ENCODE measurements at regions not wholly inside any gene's neighbourhood (a gene's known extent, or its start where the extent isn't known, plus 50 kb on each side); places are given as distances from the start of the nearest gene placed in this dataset.
A peak's percentile ranks its signal among the peaks of the same experiment; 100 is the strongest.

DNA sequence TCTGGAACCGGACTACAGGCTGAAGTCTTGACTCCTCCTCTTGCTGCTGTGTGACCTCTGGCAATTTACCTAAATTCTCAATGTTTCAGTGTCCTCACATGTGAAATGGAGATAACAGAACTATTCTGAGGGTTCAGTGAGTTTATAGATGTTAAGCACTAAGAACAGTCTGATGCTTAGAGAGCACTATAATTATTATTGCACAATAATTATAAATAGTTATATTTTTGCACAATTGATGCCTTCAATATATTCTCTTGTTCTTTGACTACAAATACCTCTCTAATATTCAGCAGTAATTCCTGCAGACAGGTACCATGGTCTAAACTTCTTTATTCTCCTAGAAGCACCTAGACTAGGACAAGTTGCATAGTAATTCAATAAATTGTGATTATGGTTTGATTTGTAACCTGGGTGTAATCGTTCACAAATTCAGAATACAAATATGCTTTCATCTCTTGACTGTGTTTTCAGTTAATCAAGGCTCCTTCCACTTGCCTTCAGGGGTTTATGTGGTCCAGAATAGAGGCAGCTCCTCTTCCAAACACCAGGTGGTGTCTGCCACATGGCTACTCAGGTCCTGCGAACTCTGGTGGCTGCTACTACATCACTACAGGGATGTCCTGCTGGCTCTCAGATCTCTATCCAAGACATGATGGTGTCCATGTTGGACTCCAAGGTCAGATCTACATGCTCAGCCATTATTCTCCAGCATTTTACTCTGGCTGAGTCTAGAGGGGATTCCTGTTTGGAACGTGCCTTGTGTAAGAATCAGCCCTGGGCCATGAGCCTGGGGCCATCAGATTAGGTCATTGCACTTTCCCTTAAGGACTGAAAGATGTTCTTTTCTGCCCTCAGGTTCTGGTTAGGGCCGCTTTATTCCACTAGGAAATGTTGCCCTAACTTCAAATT lies 103.4 kb downstream of the QRFPR start:
- Mint-ChIP-seq H3K9me3 (no peaks in the 10 kb centered on the region), H3K36me3 (no peaks in the 10 kb centered on the region), H3K27me3 (peaks cover 14% of the 10 kb centered on the region), H3K4me1 (no peaks in the 10 kb centered on the region), H3K27ac (no peak overlapping the region), H3K4me3 (no peak overlapping the region)
- ATAC-seq = no peak

DNA sequence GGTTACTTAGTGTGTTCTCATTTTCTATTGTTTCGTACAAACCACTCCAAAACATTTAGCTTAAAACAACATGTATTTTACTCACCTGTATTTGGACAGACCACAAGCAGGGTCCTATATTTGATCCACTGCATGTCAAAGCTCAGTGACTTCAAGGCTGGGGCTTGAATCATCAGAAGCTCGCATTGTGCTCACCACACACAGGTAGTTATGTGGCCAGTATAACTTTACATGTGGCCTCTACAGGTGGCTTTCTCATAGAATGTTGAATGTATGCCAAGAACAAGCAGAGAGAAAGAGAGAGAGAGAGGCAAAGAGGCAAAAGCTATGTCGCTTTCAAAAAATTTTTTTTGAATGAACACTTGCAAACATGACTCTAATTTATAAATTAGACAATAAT lies 107.6 kb downstream of the QRFPR start:
- Mint-ChIP-seq H3K4me1 (no peaks in the 10 kb centered on the region), H3K4me3 (no peak overlapping the region), H3K27me3 (peaks cover 14% of the 10 kb centered on the region), H3K27ac (no peak overlapping the region), H3K36me3 (no peaks in the 10 kb centered on the region), H3K9me3 (no peaks in the 10 kb centered on the region)
- no peak for ATAC-seq

DNA sequence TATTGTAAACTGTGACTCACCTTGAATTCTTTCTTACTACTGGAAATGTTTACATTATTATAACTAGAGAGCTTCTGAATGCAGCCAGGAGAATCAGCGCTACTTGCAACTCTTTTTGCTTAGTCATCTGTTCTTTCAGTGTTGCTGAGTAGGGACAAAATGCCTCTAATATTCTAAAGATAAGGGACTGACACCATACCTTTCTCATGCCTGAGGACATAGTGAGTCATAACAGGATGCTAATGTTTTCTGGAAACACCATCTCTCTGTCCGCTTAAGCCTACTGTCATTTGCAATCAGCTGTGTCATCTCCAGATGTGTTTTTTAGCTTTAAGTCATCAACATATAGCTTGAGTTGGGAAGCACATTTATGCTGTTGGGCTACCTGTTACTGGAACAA lies 108.3 kb downstream of the QRFPR start:
- H3K9me3 Mint-ChIP-seq = no peaks in the 10 kb centered on the region
- ATAC-seq = no peak
- no peak overlapping the region for H3K27ac Mint-ChIP-seq
- H3K4me1 Mint-ChIP-seq = no peaks in the 10 kb centered on the region
- H3K27me3 Mint-ChIP-seq = peaks cover 14% of the 10 kb centered on the region
- H3K4me3 Mint-ChIP-seq = no peak overlapping the region
- H3K36me3 Mint-ChIP-seq = no peaks in the 10 kb centered on the region

DNA sequence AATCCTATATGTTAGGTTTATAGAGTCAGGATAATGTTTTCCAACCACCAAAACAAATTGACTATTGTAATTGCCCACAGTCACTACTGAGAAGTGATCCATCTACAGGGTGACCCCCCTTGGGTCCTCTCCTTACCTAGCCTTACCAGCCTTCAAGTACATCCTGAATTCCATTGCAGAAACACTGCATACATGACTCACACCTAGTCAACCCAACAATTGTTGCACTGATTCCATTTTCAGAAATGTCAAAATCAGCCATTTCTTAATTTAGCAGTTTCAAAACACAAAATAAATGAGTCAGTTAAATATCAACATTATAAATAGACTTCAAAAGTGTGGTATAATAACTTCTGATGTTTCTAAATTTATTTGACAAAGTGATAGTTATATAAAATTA lies 106.3 kb upstream of the TNIP3 start:
- peaks cover 7% of the 10 kb centered on the region for H3K27me3 Mint-ChIP-seq

DNA sequence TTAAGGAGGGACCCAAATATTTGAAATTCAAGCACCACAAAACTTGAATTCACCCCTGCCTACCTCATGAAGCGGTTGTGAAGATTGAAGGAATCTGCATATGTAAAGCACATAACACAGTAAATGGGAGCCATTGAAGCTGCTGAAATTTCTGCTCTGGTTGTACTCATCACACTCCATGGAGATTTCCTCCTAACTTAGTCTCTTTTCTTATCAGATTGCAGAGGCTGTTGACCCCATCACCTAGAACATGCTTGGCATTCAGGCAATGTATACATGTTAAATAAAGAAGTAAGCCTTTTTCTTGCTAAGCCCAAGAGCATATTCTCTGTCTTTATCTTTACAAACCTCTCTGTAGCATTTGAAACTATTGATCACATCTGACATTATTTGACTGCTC lies 104.9 kb upstream of the TNIP3 start:
- H3K27ac Mint-ChIP-seq = no peak overlapping the region
- no peaks in the 10 kb centered on the region for H3K9me3 Mint-ChIP-seq
- H3K36me3 Mint-ChIP-seq = no peaks in the 10 kb centered on the region
- H3K27me3 Mint-ChIP-seq = no peaks in the 10 kb centered on the region
- no peak for ATAC-seq
- no peak overlapping the region for H3K4me3 Mint-ChIP-seq
- H3K4me1 Mint-ChIP-seq = no peaks in the 10 kb centered on the region

More for the DNA sequence above, 106.3 kb upstream of the TNIP3 start:
- no peaks in the 10 kb centered on the region for H3K9me3 Mint-ChIP-seq
- H3K4me1 Mint-ChIP-seq = no peaks in the 10 kb centered on the region
- no peak overlapping the region for H3K4me3 Mint-ChIP-seq
- no peak overlapping the region for H3K27ac Mint-ChIP-seq
- ATAC-seq = no peak
- H3K36me3 Mint-ChIP-seq = no peaks in the 10 kb centered on the region

DNA sequence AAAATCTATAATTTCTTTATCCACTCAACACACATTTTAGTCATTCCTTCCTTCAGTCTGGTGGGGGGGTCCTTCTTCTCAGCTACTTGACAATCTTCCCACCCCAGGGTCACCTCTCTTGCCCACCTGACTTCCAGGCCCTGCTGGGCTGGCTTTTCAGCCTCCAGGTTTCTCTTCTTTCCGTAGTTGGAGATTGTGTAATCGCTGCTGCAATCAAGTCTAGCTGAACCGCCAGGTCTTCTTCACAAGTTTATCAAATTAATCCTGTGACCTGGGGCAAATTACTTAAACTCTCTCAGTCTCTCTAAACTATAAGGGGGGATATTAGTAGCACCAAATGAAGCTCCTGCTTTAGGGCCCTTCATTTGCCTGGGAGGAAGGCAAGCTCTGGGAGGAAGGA lies 102.9 kb upstream of the TNIP3 start:
- Mint-ChIP-seq H3K27me3 (no peaks in the 10 kb centered on the region), H3K4me1 (no peaks in the 10 kb centered on the region), H3K9me3 (no peaks in the 10 kb centered on the region), H3K4me3 (no peak overlapping the region), H3K36me3 (no peaks in the 10 kb centered on the region), H3K27ac (no peak overlapping the region)
- ATAC-seq = no peak

DNA sequence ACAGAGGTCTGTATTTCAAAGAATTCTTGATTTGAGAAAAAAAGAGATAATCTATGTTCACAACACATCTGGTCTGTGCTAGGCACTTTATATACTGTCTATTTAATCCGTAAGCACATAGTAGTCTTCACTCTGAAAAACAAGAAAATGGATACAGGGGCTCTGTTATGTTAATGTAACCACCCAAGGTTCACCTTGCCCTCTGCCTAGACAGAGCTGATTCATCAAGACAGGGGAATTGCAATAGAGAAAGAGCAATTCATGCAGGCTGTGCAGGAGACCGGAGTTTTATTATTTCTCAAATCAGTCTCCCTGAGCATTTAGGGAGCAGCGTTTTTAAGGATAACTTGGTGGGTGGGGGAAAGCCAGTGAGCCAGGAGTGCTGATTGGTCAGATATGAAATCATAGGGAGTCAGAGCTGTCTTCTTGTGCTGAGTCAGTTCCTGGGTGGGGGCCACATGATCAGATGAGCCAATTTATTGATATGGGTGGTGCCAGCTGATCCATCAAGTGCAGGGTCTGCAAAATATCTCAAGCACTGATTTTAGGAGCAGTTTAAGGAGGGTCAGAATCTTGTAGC lies 92.9 kb upstream of the TNIP3 start:
- ATAC-seq = peak; percentile 5
- no peak overlapping the region for H3K27ac Mint-ChIP-seq
- no peaks in the 10 kb centered on the region for H3K27me3 Mint-ChIP-seq
- no peaks in the 10 kb centered on the region for H3K36me3 Mint-ChIP-seq
- H3K4me1 Mint-ChIP-seq = peaks cover 13% of the 10 kb centered on the region
- H3K9me3 Mint-ChIP-seq = no peaks in the 10 kb centered on the region
- H3K4me3 Mint-ChIP-seq = no peak overlapping the region

DNA sequence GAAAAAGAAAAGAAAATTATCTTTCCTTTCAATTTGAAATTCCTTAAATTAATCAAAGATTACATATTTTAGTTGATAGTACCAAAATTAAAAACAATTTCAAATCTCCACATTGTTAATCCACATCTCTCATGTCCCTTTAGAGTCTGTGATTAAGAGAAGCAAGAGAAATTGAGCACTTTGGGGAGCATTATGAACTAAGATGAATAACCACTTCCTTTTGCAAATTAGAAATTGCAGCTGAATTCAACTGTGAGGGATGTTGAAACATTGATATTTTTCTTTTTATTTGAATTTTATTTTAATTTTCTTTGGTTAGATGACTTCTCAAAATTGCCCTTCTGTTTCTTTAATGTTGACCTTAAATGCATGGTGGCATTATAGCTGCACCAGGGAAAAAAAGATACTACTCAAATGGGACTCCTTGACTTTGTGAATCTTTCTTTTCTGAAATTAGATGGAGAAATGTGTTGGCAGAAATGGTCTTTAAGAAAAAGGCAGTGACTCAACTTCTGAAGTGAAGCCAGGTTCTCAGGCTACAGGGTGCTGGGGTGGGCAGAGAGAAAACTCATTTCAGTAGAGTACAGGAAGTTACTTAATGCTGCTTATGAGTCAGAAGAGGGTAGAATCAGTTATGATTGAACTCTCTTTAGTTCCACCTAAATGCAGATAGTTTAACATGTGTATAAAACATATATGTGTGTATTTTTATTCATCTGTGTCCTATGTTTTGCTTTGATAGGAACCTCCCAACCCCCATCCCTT lies 92.0 kb upstream of the TNIP3 start:
- peak; percentile 90 for ATAC-seq

DNA sequence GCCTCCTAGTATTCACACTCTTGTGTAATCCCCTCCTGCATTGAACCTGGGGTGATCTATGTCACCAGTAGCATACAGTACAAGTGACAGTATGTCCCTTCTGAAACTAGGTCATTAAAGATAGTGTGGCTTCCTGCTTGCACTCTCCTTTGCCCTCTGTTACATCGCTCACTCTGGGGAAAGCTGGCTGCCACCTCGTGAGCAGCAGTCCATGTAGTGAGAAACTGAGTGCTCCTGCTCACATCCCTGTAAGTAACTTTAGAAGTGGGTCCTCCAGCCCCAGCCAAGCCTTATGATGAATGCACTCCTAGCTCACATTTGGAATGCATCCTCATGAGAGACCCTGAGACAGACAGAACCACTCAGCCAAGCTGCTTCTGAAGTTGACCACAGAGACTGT lies 89.8 kb upstream of the TNIP3 start:
- Mint-ChIP-seq H3K27ac (no peak overlapping the region), H3K27me3 (no peaks in the 10 kb centered on the region), H3K4me3 (no peak overlapping the region), H3K36me3 (no peaks in the 10 kb centered on the region), H3K9me3 (no peaks in the 10 kb centered on the region), H3K4me1 (peaks cover 13% of the 10 kb centered on the region)
- no peak for ATAC-seq

More for the DNA sequence above, 92.0 kb upstream of the TNIP3 start:
- Mint-ChIP-seq H3K27ac (no peak overlapping the region), H3K27me3 (no peaks in the 10 kb centered on the region), H3K9me3 (no peaks in the 10 kb centered on the region), H3K36me3 (no peaks in the 10 kb centered on the region), H3K4me1 (peaks cover 13% of the 10 kb centered on the region), H3K4me3 (no peak overlapping the region)

DNA sequence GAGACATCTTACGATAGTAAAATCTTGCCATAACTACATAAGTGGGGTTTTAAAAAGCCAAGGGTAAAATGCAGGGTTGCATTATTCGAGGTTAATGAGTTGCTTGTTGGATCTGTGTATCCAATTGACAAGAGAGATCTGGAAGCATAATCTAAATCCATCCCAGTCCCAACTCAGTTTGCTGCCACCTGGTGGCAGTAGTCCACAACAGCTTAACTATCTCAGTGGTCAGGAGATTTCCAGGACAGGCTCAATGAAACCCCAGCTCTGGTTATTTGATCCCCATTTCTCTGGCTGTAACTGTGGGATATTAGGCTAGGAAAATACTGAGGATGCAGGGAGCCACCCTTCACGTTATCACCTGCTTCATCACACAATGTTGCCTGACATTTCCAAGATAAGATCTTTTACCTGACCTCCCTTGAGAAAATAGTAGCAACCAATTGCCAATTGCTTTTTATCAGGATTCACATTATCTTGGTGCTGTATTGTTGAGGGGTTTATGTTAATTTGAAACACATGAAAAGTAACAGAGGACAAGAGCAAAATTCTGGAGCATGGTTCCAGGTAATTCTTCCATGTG lies 88.2 kb upstream of the TNIP3 start:
- H3K27ac Mint-ChIP-seq = no peak overlapping the region
- ATAC-seq = no peak

DNA sequence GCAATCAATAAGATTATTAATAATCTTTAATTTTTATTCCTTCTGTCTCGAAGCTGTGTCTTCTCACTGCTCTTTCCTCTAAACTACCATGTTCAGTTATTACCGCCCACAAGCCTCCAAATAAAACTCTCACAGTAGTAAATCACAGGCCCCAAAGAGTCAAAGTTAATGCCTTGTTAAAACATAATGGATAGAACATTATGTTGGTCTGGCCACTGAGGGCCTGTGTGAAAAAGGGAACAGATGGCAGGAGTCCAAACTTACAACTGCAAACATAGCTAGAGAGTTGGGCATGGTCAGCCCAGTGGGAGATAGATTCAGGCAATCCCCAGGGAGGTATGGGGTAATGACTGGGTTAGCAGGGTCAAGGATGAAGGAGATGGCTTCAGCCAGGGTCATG lies 84.6 kb upstream of the TNIP3 start:
- Mint-ChIP-seq H3K4me1 (peaks cover 5% of the 10 kb centered on the region), H3K27me3 (peaks cover 6% of the 10 kb centered on the region), H3K4me3 (no peak overlapping the region), H3K36me3 (no peaks in the 10 kb centered on the region), H3K9me3 (no peaks in the 10 kb centered on the region), H3K27ac (no peak overlapping the region)
- peak; percentile 11 for ATAC-seq

More for the DNA sequence above, 88.2 kb upstream of the TNIP3 start:
- Mint-ChIP-seq H3K27me3 (no peaks in the 10 kb centered on the region), H3K4me1 (peaks cover 11% of the 10 kb centered on the region), H3K4me3 (no peak overlapping the region), H3K36me3 (no peaks in the 10 kb centered on the region), H3K9me3 (no peaks in the 10 kb centered on the region)

DNA sequence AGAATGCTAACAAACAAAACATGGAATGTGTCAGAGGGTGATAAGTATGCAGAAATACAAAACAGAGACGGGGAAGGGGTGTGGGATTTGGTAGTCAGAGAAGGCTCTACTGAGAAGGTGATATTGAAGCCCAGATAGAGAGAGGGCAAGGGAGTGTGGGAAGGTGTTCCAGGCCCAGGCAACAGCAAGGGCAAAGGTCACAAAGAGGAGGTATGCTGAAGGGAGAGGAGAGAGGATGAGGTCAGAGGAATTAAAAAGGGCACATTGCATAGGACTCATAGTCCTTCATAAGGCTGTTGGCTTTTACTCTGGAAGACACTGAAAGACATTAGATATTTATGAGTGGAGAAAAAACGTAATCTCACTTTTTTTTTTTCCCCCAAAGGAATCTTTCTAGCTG lies 82.6 kb upstream of the TNIP3 start:
- H3K9me3 Mint-ChIP-seq = no peaks in the 10 kb centered on the region
- H3K27me3 Mint-ChIP-seq = peaks cover 7% of the 10 kb centered on the region
- H3K36me3 Mint-ChIP-seq = no peaks in the 10 kb centered on the region
- H3K27ac Mint-ChIP-seq = no peak overlapping the region
- no peak for ATAC-seq
- H3K4me1 Mint-ChIP-seq = peaks cover 11% of the 10 kb centered on the region
- no peak overlapping the region for H3K4me3 Mint-ChIP-seq

DNA sequence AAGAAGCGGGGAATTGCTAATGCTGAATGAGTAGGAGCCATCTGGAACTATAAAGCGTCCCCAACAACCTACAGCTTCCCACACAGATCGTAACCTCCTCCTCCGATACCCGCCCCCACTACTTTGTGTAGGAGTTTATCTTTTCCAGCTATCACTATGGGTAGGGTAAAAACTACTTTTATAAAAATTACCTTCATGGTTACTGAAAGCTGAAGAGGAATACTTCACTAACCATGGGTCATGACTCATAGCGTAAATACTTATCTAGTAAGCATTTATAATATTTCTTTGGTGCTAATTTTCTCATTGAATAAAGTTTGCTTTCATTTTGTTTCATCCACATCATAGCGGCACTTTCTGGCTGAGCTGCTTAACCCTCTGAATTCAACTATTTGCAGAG lies 79.4 kb upstream of the TNIP3 start:
- no peak overlapping the region for H3K4me3 Mint-ChIP-seq
- H3K27me3 Mint-ChIP-seq = peaks cover 7% of the 10 kb centered on the region
- no peaks in the 10 kb centered on the region for H3K9me3 Mint-ChIP-seq
- no peaks in the 10 kb centered on the region for H3K36me3 Mint-ChIP-seq
- H3K4me1 Mint-ChIP-seq = peaks cover 11% of the 10 kb centered on the region
- ATAC-seq = no peak
- H3K27ac Mint-ChIP-seq = no peak overlapping the region

DNA sequence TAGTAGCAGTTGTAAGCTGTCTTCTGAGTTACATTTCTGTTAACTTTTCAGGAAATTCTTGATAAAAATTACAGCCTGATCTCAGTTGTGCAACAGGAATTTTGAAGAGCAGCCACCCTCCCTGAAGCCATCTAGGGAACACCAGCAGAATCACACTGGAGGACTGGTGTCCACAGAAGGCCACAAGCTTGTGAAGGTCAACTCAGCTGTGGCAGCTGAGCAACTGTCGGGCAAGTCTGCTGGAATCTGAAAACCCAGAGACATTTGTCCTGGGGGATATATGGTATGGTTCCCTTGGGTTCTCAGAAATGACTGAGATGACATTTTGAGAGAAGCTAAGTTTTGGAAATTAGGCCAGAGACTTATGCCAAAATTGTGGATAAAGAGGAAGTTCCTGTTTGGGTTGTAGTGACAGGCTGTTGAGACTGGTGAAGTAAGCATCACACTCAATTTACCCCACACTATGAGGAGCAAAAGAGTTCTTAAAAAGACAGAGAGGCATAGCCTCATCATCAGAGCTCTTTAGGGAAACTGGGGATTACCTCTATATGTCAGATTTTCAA lies 78.1 kb upstream of the TNIP3 start:
- no peak overlapping the region for H3K4me3 Mint-ChIP-seq

DNA sequence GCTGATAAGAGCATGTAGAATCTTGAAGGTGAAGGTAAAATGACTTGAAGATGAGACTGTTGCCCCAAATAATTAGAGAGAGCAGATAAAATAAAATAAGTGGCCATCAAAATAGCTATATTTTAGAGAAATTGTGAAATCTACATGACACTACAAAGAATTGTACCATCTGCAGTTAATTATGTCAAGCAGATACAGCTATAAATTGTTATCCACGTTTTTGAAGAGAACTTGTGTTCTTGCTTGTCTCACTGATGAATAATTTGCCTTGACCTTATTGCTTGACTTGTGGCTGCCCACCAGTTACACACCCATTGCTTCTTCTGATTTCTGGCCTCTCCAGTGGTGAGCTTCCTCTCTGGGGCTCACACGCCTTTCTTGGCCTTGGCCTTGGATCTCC lies 75.8 kb upstream of the TNIP3 start:
- Mint-ChIP-seq H3K27me3 (peaks cover 7% of the 10 kb centered on the region), H3K4me3 (no peak overlapping the region), H3K27ac (no peak overlapping the region), H3K4me1 (peaks cover 11% of the 10 kb centered on the region), H3K9me3 (no peaks in the 10 kb centered on the region), H3K36me3 (no peaks in the 10 kb centered on the region)
- no peak for ATAC-seq

More for the DNA sequence above, 78.1 kb upstream of the TNIP3 start:
- H3K27me3 Mint-ChIP-seq = peaks cover 7% of the 10 kb centered on the region
- H3K9me3 Mint-ChIP-seq = no peaks in the 10 kb centered on the region
- no peak for ATAC-seq
- H3K27ac Mint-ChIP-seq = no peak overlapping the region
- H3K4me1 Mint-ChIP-seq = peaks cover 11% of the 10 kb centered on the region
- H3K36me3 Mint-ChIP-seq = no peaks in the 10 kb centered on the region

All from stimulated activated memory B cell treated with anti-CD40 and anti-IgM and Interleukin-4, amounts not matched to agents 10 μg/mL and 1 μg/mL and 100 μg/mL, for 72 hours (primary cell).